GM18508 (cell line): ENCODE measurements at regions not wholly inside any gene's neighbourhood (a gene's known extent, or its start where the extent isn't known, plus 50 kb on each side); places are given as distances from the start of the nearest gene placed in this dataset.

ENCODE experiments used
- ATAC-seq: cut with Tn5 transposase; IDR thresholded peaks from one replicate; pipeline ENCODE4 v1.9.1; 2021; ENCODE audit warnings: moderate number of reproducible peaks; ENCODE audit not compliant: insufficient read depth, unreplicated experiment

- no peak for ATAC-seq
These were observed 73.5 kb upstream of the ALDH1A3 start for GRCh38 chr15:100806157-100806556.

- ATAC-seq, result no peak
These were observed 72.6 kb upstream of the ALDH1A3 start for GRCh38 chr15:100807028-100807427.

DNA sequence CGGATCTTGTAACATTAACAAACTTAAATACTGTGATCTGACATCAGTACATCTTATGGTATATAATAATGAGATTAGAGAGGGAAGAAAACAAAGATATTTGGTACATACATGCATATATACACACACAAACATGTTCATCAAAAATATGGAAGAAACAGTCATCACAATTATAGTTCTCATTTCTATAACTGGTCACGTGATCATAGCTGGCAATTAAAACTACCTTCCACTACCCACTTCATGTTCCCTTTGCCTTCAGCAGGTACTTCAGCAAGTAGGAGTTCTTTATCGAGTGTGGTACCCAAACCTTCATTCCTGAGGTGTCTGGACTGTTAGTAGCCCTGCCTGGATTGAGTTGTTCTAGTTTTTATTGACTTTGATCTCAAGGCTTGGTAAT lies 70.9 kb upstream of the ALDH1A3 start:
- ATAC-seq, result no peak

GRCh38 chr15:100809151-100809550 lies 70.5 kb upstream of the ALDH1A3 start:
- no peak for ATAC-seq

GRCh38 chr15:100809587-100809986 lies 70.0 kb upstream of the ALDH1A3 start:
- no peak for ATAC-seq

- no peak for ATAC-seq
These were observed 69.4 kb upstream of the ALDH1A3 start for GRCh38 chr15:100810229-100810628.

GRCh38 chr15:100810831-100811230 lies 68.8 kb upstream of the ALDH1A3 start:
- no peak for ATAC-seq

- no peak for ATAC-seq
These were observed 66.8 kb upstream of the ALDH1A3 start for GRCh38 chr15:100812802-100813201.

DNA sequence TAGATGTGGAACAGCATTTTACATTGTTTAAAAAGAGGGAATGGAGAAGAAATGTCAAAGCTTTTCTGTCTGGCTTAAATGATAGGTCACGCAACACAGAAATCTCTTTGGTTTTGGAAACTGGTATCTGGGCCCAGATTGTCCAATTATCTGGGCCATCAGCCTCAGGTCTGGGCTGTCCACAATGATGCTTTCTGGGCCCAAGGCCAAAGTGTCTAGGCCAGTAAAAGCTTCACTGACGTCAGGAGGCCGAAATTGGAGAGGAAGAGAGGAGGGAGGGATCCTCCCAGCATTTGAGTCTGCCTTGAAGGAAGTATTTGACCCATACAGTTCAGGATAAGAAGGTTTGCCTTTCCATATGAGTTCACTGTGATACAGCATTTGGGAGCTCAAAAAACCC lies 60.7 kb upstream of the ALDH1A3 start:
- no peak for ATAC-seq

- ATAC-seq, result no peak
These were observed 59.1 kb upstream of the ALDH1A3 start for GRCh38 chr15:100820528-100820927.

DNA sequence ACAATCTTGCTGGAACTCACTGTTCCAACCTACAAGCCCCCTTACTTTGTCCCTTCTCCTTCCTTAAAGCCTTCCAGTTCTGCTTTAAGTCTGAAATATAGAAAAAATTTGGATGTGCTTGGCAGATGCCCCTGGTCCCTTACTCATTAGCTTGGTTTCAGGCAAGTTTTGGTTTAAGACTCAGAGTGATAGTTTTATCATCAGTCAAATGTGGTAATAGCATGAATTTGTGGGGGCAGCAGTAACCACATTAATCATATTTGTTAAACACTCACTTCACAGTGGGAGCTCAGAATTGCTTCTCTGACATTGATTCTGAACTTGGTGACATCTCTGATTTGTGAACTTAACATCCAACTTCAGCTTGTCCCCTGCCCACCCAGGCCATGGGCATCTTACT lies 58.3 kb upstream of the ALDH1A3 start:
- no peak for ATAC-seq

GRCh38 chr15:100824211-100824610 lies 55.4 kb upstream of the ALDH1A3 start:
- no peak for ATAC-seq

- no peak for ATAC-seq
These were observed 50.2 kb upstream of the ALDH1A3 start for GRCh38 chr15:100829457-100829856.
